ENCODE measurements at regions not wholly inside any gene's neighbourhood (a gene's known extent, or its start where the extent isn't known, plus 50 kb on each side); places are given as distances from the start of the nearest gene placed in this dataset.

DNA sequence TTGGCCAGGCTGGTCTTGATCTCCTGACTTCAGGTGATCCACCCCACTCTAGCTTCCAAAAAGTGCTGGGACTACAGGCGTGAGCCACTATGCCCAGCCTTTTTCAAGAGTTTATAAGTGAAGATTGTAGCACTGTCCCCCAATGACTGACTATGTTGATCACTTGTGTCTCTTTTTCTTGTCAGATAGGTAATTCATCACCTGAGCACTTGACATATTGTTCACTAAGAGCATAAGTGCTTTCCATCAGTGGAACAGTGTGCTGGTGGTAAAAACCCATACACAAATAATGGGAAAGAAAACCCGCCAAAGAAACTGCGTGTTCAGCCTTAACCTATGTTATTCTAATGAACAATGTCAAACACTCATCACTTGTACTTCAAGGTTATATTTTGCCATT lies 414.4 kb upstream of the CDH7 start:
- H3K4me3 ChIP-seq, result no peak overlapping the region
- no peak overlapping the region for H3K27ac ChIP-seq

DNA sequence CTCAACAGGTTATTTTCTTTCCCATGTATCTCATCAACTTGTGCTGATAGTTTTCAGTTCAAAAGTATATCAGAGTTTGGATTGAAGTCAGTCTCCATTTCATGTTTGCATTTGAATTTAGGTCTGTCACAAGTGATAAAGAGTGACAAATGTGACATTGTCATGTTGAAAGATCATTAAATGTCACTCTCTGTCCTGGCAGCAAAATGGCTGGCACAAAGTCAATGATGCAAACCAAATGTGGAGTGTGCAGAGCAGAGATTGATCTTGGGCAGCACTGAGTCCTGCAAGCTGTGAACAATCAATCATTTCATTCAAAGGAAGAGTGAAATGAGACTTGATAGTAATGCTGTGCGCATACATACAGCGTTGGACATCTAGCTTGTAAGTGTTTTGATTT lies 421.8 kb upstream of the CDH7 start:
- Histone ChIP-seq H3K27ac (no peak overlapping the region), H3K4me3 (no peak overlapping the region)

DNA sequence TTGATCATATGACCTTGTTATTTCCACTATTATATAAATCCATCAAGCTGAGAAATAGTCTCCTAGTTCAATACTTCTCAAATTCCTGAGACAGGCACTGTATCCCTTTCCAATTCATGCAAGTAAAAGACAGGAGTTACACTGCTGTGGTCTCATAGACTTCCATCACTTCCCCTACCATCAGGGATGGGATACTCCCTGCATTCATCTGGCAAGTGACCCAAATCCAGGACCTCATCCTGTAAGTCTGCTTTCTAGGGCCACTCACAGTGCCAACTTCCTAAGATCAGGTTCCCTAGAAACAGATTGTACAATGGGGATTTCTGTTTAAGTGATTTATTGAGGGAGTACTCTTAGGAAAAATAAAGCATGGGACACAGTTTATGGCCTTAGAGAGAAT lies 424.0 kb upstream of the CDH7 start:
- no peak overlapping the region for H3K27ac ChIP-seq
- no peak overlapping the region for H3K4me3 ChIP-seq

DNA sequence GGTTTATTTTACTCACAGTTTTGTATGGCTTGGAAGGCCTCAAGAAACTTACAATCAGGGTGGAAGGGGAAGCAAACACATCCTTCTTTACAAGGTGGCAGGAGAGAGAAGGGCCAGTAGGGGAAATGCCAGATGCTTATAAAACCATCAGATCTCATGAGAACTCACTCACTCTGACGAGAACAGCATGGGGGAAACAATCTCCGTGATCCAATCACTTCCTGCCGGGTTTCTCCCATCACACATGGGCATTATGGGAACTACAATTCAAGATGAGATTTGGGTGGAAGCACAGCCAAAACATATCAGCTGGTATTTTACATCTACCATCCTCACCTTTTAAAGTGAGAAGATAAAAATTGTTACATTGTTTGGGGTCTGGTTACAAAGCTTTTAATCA lies 427.9 kb upstream of the CDH7 start:
- Histone ChIP-seq H3K4me3 (no peak overlapping the region), H3K27ac (no peak overlapping the region)

DNA sequence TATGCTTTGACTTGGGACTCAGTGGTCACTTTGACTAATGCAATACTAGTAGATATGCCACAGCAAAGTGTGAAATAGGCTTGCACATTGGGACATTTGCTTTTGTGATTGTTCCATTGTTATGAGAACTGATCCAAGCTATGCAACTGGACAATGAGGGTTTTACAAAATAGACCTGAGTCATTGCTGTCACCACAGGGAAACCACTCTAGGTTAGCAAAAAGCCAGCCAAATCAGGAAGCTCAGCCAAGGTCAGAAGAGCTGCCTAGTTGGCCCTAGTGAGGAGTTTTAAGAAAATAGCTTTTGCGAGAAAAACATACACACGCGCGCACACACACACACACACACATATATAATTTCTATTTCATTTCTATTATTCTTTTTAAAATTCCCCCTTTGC lies 452.4 kb upstream of the CDH7 start:
- H3K4me3 ChIP-seq, result no peak overlapping the region
- no peak overlapping the region for H3K27ac ChIP-seq

DNA sequence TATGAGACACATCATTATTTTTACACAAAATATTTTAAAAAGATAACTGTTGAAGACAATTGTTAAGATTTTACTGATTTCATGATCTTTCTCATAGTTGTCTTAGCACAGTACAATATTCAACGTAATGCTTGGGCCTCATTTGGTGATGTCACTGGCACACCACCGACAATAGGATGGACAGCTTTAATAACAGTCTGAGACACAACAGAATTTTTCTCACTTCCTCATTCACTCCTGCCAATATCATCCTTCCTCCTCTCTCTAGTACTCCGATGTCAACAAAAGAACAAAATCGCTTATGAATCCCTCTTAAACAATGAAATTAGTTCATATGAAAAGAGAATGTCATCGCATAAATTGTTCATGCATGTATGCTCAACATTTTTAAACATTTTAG lies 461.9 kb upstream of the CDH7 start:
- no peak overlapping the region for H3K4me3 ChIP-seq
- H3K27ac ChIP-seq, result no peak overlapping the region

DNA sequence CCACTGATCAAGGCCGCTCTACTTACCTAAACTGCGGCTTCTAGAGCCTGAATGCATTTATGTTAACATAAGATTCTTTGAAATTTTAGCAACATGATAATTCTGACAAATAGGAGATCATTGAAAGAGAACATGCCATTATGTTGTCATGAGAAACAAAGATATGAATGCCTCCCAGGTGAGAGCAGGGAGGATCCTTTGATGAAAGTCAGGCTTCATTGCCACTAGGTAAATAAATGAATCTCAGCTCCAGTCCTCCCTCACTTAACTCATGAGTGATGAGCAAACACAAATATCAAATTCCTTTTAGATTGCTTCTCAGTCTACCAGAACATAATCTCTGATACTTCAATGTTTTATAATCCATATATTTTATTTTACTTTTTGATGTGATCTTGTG lies 463.2 kb upstream of the CDH7 start:
- Histone ChIP-seq H3K4me3 (no peak overlapping the region), H3K27ac (no peak overlapping the region)

DNA sequence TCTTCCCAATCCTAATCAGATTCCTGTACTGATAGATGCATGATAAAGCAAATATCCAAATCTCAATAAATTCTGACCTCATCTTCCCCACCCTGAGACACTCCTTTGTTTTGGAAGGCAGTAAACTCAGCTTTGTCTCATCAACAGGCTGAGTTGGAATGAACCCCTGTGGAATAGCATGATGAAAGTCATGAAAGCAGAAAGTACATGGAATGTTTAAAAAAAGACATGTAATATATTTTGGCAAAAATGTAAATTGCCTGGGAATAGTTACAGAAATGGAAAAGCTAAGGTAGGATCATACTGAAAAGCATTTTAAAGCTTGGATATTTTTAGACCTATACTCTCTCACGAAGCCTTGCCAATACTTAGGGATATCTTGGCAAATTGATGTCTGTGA lies 468.7 kb upstream of the CDH7 start:
- no peak overlapping the region for H3K27ac ChIP-seq
- H3K4me3 ChIP-seq, result no peak overlapping the region

DNA sequence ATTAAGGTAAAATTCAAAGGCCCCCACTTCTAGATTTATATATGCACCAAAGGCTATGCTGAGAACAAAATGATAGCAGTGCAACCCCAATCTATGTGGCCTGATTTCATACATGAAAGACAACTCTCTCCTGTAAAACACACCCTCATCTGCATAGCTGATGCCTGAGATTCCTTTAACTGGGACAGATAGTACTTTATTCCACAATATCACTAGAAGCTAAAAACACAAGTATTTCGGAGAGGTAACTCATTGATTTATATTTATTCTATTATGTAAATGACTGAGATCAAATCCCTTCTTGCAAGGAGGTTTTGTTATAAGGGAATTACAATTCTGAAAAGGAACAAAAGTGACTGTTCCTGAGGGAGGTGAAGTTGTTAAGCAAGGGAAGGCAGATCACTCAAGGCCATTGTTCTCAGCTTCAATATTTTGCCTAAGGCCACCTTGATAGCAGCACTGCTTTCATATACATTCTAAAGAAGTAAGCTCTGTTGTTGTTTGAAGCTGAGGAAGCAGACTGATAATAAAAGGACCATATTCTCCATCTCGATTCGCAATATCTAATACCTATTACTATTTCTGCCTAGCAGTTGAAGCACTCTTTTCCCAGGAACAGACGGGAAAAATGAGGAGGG lies 471.0 kb upstream of the CDH7 start:
- Histone ChIP-seq H3K4me3 (no peak overlapping the region), H3K27ac (no peak overlapping the region)

DNA sequence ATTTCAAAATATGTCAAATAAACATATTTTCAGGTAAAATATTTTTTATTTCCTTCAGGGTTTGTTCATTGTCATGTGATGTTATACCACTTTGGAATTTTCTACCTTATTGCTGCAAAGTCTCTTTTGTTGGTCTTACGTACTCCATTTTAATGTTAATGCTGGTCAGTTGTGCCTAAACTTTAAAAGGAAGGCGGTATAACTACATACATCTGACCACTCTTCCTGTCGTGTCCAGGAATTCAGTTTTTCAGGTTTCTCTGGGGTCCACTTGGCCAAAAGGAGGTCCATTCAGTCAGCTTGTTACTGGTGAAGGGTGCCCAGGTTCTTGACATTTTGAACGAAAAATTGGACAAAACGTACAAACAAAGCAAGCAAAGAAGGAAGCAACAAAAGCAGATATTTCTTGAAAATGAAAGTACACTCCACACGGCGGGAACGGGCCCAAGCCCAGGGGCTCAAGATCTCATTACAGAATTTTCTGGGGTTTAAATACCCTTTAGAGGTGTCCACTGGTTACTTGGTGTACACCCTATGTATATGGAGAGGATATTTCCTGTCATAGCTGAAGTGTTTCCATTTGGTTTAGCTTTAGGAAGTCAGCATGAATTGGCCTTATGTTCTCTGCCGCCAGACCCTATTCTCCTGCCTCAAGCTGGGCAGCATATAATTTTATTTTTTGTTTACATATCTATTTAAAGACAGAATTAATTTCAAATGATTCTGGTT lies 471.7 kb upstream of the CDH7 start:
- H3K4me3 ChIP-seq, result no peak overlapping the region
- H3K27ac ChIP-seq, result no peak overlapping the region

DNA sequence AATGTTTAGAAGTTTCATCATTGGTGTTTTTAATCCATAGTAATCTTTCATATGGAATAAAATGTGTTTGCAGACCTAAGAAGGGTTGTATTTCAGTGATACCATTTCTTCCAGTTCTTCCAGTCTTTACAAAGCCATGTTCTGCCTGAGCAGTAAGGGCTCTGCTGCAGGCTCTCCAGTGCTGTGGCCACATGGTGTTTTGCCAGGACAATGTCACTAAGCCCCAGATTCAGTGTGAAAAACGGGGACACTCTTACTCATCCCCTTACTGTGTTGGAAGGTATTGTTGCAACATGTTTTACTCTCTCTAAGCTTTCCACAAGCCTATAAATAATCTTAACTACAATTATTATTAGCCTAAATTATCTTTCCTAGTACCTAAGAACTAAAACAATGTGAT lies 481.4 kb upstream of the CDH7 start:
- Histone ChIP-seq H3K4me3 (no peak overlapping the region), H3K27ac (no peak overlapping the region)

DNA sequence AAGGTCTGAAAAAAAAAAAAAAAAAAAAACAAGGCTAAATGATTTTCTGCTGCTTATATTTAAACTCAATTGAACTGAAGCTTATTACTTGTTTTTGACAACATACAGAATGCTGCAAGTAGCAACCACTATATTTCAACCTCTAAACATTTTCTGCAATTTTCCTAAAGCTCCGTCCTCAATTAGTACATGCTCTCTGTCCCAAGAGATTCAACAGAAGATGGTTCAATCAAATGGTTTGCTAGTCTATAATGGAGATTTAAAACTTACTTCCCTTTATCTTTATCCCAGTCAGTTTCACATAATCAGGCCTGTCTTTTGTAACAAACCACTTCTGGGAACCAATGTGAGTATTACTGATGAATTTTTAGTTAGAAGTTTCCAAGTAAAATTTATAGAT lies 485.1 kb upstream of the CDH7 start:
- no peak overlapping the region for H3K27ac ChIP-seq
- no peak overlapping the region for H3K4me3 ChIP-seq

DNA sequence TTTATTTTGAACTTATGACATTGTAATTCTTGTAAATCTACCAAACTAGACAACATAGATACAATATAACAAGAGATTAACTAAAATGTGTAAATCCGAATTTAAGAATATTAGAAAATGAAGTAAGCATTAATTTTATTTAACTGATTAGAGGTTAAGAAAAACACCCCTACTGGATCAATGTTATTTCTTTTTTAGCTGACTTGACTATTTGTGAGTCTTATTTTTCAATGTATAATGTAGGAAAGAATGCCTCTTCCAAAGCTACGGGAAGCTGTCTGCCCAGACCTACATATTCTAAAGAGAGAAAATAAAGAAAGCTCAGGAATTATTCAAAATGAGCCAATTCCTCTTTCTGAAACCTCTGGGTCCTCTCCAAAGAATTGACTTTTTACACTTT lies 490.8 kb upstream of the CDH7 start:
- no peak overlapping the region for H3K27ac ChIP-seq
- H3K4me3 ChIP-seq, result no peak overlapping the region

DNA sequence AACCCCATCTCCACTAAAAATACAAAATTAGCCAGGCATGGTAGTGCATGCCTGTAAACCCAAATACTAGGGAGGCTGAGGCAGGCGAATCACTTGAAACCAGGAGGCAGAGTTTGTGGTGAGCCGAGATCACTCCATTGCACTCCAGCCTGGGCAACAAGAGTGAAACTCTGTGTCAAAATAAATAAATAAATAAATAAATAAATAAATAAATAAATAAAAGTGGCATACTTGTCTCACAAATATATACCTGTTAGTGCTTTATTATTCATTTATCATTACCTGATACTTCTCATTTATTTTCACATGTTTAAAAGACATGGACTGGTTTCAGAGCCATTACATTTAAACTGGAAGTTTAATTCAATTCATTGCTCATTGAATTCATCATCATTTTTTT lies 491.4 kb upstream of the CDH7 start:
- no peak overlapping the region for H3K27ac ChIP-seq
- H3K4me3 ChIP-seq, result no peak overlapping the region

DNA sequence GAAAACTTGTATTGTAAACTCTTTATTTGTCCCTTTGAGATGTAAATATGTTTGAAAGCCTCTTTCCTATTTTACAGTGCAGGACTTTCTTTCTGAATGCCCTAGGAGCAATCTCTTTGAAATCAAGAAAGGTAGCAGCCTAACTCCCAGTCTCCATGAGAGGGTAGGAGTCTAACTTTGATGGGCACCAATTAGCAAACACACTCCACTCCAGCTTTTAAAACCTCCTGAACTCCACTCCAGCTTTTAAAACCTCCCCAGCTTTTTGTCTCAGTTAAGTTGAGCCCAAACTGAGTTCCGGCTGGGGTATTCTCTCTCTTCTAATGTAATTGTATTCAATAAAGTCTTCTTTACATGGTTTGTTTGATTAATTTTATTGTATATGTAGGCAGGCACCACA lies 493.7 kb upstream of the CDH7 start:
- H3K4me3 ChIP-seq, result no peak overlapping the region
- H3K27ac ChIP-seq, result no peak overlapping the region

DNA sequence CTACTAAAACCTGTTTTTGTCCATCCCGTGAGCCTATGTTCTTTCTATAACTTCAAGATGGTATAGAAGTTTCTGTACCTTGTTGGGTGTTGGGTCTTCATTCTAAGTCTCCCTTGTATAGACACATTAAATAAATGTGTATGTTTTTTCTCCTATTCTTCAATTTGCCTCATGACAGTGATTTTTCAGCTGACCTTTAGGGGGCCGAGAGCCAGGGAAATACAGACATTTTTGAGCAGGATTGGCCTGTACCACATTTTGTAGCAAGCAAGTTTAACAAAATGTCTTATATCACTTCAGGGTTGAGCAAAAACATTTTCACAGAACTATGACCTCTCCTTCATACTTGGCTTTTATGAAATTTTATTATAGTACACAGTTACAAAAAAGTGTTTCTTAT lies 495.4 kb upstream of the CDH7 start:
- Histone ChIP-seq H3K4me3 (no peak overlapping the region), H3K27ac (no peak overlapping the region)

DNA sequence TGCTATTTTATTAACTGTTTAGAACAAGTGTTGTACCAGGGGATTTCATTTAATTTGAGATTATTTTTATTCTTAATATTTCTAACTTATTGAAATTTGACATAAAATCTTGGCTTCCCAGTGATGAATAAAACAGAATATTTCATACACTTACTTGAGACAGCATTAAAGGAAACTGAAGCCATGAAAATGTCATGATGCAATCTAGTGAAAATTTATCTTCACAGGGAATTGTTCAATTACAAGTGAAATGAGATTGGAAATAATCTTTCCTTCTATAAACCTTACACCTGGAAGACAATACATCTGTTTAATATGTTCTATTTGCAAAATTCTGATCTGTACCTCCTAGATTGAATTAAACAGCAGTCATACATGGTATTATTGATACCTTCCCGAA lies 511.0 kb upstream of the CDH7 start:
- no peak overlapping the region for H3K4me3 ChIP-seq
- H3K27ac ChIP-seq, result no peak overlapping the region

DNA sequence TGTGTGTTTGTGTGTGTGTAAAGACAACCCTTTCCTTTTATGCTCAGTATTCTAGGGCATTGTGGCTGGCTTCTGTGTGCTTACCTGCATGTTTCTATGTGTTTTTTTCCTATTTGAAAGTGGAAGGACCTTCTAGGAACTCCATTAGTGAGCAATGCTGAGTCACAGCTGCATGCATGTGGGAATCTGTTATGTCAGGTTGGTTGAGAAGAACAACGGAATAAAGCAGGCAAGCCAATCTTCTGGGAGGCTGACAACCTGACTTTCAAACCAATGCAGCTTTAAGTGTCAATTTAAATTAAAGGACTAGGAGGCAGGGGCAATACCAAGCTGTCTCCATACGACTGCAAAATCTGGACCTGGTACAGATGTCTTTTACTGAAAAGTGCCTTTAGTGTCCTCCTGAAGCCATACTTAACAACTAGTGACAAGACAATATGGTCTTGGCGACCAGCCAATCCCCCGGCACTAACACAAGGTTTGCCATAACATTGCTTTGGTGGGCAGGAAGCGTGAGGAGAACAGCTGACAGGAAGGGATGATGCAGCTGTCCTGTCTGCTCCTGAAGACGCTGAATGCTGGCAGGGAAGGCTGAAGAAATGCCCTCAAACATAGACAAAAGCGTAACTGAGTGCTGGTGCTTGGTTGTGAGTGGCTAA lies 514.7 kb upstream of the CDH7 start:
- H3K4me3 ChIP-seq, result no peak overlapping the region
- H3K27ac ChIP-seq, result no peak overlapping the region

DNA sequence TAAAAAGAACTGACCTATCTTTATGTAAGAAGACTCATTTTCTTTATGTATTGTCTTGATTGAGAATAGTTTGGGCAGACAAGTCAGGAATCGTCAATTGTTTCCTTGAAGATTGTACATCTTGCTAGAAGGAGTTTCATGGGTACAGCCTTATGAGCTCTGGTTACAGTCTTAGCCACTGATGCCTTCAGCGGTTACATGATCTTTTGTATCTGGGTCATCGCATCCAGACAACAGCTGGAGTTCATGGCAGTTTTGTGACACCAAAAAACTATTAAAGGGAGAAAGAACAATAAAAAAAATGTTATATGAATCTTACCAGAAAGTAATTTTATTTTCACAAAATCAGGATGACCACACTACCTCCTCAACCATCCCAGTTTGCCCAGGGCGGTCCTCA lies 520.5 kb upstream of the CDH7 start:
- no peak overlapping the region for H3K27ac ChIP-seq
- H3K4me3 ChIP-seq, result no peak overlapping the region

DNA sequence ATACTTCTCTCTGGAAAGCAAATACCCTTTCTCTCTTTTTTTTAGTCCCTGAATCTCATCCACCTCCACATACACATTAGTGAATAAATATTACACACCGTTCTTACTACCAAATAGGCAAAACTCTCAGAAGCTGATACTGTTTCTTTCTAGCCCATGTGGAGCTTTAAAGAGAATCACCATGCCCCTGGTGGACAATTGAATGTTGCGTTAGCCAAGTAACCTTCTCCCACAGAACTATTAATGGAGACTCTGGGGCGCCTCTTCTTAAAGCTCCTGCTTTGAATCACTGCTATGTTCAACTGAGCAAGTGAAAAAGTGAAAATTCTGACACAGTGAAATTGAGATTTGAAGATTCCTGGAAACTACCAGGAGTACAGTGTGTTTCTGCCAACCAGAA lies 522.8 kb upstream of the CDH7 start:
- H3K27ac ChIP-seq, result no peak overlapping the region
- no peak overlapping the region for H3K4me3 ChIP-seq

DNA sequence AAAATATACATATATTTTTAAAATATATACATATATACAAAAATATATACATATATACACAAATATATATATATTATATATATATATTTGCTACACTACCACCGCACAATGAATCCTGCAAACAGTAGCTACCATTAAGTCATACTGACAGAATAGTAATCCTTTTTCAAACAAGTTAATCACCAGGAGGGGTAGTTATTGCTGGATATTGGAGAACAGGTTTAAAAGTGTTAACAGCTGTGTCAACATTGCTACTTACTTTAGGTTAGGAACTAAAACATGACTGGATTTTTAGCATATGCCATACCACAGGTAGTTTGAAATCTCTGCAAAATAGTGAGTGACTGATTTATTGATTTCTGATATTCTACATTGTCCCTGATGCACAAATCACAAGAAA lies 529.1 kb upstream of the CDH7 start:
- Histone ChIP-seq H3K4me3 (no peak overlapping the region), H3K27ac (no peak overlapping the region)

DNA sequence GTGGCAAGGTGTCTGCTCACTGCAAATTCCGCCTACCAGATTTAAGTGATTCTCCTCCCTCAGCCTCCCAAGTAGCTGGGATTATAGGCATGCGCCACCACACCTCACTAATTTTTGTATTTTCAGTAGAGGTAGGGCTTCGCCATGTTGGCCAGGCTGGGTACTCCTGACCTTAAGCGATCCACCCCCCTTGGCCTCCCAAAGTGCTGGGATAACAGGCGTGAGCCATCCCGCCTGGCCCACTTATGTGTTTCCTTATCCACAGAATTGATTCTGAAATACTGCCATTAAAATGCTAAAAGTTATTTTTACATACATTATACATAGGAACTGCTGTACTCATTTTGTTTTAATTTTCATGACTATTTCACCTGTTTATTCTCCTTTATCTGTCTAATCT lies 529.7 kb upstream of the CDH7 start:
- Histone ChIP-seq H3K27ac (no peak overlapping the region), H3K4me3 (no peak overlapping the region)

Measured in skin epidermis (tissue), 12 donors.